ENCODE measurements at regions not wholly inside any gene's neighbourhood (a gene's known extent, or its start where the extent isn't known, plus 50 kb on each side); places are given as distances from the start of the nearest gene placed in this dataset.

DNA sequence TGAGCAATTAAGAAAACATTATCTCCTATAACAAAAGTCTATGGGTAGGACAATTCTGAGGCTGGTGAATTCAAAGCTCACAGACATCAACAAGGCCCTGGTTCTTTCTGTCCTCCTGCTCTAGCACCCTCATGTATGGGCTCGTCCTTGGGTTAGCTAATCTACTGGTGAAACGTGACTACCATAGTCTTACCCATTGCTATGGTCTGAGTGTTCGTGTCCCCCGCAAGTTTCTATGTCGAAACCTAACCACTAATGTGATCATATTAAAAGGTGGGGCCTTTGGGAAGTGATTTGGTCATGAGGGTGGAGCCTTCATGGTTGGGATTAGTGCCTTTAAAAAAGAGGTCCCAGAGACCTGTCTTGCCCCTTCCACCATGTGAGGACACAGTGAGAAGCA is 564.7 kb downstream of the TNS1 start:
- no peak for DNase-seq (ENCODE audit: low spot score)

DNA sequence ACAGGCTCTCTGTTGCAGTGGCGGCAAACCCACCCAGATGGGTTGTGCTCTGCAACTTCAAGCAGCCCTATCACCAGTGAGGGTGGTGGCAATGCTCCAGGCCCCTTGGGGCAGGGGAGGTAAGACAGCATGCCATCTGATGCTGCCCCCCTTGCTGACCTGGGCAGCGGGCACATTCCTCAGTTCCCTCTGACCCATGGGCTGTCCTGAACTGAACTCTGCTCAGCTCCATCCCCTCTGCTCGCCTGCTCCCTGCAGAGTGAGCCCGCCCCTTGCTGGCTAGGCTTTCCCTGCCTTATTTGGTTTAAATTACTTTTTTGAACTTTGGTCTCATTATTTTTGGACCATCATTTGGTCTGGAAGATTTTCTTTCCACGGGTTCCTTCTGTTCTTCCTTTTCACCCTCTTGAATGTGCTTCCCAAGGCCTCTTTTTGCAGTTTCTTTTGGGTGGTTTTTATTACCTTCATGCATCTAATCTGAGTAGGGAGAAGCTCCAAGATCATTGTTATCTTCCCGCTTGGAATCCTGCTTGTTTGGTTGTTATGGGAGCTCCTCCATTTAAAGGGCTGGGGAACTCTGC is 565.4 kb downstream of the TNS1 start:
- DNase-seq (ENCODE audit: low spot score): no peak

DNA sequence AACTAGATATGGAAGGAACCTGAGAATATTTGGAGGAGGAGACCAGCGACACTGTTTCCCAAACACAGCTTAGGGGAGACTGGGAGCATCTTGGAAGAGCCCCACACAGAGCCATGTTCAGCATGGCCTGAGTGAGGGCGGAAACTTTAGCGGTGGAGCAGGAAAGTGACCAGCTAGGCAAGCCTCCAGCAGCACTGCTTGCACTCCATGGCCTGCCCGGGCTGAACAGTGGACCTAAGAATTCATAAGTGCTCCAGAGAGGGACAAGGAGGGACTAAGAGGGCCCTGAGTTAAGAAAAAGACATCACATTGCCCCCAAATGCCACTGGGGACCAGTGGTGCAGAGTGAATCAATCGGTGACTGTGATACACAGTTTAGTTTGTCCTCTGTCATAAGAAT is 566.4 kb downstream of the TNS1 start:
- DNase-seq (ENCODE audit: low spot score): no peak

DNA sequence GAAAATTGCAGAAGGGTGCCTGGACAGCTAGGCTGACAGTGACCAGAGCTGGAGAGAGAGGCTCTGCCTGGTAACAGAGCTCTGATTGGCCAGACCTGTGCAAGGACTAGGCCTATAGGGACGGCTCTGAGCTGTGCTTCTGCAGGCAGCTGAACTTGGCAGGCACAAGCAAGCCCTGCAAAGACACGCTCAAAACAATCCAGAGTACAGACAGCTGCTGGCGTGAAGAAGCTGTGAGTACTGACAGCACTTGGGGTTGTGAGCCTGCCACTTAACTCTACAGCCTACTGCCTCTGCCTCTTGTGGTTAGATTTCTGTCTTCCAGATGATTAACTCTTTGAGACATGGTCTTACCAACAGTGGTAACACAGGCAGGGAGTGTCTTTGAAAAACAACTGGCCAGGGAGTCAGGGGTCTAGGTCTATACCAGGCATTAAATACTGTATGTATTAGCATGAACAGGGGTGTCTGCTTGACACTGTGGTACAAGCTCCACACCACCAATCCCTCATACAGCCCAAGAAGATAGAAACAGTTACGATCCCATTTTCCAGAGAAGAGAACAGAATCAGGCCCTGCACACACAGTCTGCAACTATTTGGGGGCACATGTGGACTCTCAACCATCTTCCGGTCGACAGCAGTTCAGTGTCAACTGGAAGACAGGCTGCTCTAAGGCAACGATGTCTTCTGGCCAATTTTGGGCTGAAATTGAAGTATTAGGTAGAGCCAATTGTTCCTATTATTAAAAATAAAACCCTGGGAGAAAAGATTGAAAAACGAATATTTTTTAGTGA is 568.4 kb downstream of the TNS1 start:
- DNase-seq (ENCODE audit: low spot score): peak; percentile 45

DNA sequence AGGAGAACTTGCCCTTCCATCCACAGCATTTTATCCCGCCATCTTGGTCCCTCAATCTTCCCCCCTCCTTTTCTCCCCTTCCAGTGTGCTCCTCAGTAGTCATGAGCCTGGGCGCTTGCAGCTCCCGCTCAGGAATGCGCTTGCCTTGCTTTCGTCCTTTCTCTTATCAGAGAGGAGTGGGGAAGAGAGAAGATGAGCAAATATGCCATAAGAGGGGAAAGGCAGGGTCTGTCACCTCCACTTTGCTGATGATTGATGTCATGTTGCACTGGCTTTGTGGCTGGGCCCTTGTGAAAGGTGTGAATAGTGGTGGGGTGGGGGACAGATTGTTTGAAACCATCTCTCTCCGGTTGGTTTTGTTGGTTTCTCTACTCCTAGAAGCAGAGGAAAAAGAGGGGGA is 569.3 kb downstream of the TNS1 start:
- DNase-seq (ENCODE audit: low spot score): no peak

DNA sequence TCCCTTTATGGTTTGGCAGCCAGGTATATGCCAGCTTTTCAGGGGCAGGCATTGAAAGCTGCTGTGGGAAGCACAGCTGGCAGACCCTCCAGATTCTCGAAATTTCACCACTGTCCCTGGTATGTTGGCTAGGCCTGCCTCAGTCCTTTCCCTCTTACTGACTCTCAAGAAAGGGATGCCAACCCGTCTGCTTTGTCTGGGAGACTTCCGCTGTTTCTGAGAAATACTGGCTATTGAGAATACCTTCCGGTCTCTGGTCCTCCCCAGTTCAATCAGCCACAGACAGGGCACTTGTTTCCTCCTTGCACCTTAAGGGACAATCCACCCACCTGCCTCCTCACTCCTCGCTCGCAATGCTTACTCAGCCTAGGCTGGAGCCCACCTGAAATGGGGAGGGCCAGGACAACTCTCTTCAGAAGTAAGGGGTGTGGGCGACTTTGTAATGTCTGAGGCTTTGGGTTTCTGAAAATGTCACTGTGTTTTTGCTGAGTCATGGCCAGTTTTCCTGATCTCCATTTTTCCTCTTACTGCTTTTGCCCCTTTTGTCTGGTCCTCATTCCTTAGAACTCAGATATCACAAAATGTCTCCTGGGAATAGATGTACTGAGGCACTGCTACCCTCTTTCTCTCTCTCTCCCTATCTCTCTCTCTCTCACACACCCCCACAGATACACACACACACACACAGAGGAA is 571.1 kb downstream of the TNS1 start:
- DNase-seq (ENCODE audit: low spot score): no peak

DNA sequence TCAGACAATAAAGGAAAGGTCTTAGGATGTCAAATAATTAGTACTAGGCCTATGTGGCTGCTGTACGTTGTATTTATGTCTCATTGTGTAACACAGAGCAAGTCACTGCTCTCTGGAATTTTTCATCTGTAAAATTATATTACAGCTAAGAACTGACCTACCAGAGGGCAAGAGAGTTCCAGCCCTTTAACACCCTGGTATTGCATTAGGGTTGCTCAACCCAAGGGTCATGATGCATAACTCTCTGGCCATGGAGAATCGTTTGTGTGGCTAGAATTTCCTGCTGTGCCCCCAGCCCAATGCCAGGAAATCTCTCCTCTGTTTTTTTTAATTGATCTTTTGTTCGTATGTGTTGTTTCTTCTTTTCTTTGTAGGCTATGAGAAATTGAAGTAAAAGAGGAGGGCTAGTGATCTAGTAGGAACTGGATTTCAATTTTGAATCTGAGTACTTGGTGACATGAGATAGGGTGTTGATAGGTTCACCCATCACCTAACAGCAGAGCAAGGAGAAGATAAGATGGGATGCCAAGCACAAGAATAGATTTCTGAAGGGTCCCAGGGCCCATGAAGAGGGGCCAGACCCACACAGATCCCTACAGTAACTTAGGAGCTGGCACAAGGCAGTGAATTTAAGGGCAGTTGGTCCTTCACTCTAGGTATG is 571.2 kb upstream of the TNP1 start:
- no peak for DNase-seq (ENCODE audit: low spot score)

DNA sequence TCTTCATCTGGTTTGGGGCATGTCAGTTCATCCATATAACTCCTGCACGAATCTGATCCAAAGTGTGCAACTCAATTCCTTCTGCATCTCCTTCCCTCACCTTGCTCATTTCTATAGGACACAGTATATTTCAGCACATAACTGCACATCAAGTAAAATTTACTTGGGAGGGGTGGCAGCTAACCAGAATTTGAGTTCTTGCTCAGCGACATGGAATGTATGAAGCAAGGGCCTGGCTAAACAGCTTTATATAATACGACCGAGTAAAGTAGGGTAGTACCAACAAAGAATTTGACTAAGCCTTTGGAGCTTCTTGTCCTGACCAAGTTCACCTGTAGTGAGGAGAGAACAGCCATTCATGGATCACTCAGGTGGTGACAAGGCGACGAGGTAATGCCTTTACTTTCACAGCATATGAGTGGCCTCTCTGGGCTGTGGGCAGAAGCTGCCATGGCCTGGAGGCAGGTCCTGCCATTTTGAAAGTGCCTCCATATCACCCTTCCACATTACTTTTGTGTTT is 570.2 kb upstream of the TNP1 start:
- DNase-seq (ENCODE audit: low spot score): no peak

DNA sequence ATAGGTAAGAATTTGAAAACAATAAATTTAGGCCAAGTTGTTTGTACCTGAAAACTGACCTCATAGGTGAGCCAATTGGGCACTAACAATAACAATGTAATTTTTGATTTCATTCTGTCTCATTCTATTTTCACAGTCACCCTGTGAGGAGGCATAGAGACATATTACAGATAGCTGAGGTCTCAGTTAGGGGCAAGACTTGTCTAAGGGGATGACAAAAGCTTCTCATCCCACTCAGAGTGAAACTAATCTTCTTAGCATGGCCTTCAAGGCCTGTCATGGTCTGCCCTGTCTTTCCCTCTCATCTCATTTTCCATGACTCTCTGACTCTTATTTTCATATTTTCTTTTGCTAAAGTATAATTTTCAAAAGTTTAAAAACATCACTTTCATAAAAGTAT is 562.0 kb upstream of the TNP1 start:
- DNase-seq (ENCODE audit: low spot score): no peak

DNA sequence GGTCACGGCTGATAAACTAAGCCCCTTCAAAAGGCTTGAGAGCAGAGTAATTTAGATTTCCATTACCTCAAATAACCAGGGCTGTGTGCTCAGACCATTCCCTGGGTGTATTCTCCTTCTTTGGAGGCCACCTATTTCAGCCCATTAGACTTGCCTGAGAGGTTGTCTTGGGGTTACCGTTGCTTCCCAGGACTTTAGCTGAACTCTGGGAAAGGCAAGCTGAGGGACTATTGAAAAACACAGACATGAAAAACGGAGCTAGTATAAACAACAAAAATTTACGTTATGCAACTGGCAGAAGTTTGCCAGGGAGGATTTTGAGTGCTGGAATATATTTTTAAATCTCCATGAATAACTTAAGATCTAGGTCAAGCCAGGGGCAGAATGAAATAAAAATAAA is 561.0 kb upstream of the TNP1 start:
- DNase-seq (ENCODE audit: low spot score): no peak

DNA sequence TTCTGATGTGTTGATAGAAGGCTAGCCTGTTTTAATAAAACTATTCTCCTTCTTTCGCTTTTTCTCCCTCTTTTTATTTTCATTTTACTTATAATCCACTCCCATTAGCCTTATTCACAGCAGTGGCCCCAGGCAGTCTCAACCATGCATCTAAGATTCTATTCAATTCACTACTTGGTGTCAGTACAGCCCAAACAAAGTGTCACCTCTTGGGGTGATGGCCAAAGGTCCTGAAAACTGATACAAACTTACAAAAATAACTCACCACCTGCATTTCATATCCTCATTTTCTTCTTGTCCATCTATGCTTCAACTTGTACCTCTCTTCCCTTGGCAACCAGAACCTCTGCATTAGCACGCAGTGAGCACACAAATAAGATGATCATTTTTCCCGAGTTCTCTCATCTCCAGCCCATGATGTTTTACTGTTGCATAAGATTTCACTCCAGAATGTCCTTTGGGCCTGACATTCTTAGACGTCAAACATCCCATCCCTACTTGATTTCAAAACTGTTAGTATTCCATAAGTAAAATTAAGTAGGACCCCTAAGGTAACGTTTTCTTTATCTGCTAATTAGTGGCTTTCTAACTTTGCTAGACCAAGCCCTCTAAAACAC is 559.3 kb upstream of the TNP1 start:
- DNase-seq (ENCODE audit: low spot score): no peak

DNA sequence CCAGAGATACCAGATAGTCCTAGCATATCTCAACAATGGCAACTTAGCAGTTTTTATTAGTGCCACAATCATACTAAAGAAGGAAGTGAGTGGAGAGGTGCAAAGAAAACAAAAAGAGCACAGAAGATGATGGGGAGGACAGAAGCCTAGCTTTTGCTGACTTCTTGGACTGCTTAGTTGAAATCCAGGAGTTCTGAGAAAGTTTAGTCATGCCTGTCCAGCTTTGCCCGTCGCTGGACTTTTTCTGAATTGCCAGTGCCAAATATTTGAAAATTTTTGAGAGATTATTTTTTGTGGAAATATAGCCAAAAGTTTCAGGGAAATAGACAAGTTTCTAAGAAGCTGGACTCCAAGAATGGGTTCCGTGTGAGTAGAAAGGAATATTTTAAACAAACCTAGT is 558.7 kb upstream of the TNP1 start:
- no peak for DNase-seq (ENCODE audit: low spot score)

DNA sequence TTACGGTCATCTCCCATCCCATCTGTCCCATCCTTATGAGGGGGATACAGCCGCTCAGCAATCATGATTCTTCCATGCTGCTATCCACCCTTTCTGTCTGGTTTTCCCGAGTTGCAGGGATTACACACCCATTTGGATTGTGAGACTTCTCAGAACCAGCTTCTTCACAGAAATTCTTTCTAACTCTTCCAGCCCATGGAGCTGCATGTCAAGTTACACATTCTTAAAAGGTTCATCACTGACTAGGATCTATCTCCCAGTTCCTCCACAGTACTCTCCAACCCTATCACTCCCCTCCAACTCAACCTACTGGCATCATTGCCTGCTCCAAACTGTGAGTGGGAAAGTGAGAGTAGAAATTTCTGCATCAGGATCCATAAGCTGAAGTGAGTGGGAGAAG is 558.2 kb upstream of the TNP1 start:
- no peak for DNase-seq (ENCODE audit: low spot score)

DNA sequence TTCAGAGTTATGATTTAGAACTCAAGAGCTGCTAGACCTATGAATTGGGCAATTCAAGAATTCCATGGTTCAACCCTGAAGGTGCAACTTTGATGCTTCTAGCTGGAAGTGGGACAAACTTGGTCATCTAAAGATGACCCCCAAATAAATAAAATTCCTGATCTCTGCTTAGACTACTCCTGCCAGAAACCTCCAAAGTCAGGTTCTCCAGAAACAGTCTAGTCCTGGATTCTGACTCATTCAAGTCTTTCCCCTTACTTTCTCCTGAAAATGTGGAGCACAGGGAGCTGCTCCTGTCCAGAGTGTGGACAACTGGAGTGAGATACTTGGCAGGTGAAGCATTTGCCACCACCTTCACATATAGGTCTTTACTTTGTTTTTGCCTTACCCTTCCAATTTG is 557.7 kb upstream of the TNP1 start:
- DNase-seq (ENCODE audit: low spot score): no peak

DNA sequence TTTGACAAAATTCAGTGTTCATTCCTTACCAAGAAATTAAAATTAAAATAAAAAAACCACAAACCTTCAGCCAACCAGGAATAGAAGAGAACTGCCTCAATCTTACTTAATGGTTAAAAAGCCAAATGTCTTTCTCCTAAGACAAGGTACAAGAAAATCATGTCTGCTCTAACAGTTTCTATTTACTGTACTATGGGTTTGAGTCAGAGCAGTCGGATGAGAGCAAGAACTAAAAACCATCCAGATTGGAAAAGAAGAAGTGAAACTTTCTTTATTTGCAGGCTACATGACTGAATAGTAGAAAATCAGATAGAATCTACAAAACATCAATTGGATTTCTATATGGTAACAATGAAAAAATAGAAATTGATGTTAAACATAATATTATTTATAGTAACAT is 555.5 kb upstream of the TNP1 start:
- no peak for DNase-seq (ENCODE audit: low spot score)

DNA sequence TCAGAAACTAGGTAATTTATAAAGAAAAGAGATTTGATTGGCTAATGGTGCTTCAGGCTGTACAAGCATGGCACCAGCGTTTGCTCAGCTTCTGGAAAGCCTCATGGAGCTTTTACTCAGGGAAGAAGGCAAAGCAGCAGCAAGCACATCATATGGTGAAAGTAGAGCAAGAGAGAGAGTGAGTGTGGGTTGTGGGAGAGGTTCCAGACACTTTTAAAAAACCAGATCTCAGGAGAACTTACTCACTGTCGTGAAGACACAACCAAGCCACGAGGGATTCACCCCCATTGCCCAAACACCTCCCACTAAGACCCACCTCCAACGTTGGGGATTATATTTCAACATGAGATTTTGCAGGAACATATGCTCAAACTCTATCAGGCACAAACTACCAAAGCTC is 554.6 kb upstream of the TNP1 start:
- DNase-seq (ENCODE audit: low spot score): no peak

DNA sequence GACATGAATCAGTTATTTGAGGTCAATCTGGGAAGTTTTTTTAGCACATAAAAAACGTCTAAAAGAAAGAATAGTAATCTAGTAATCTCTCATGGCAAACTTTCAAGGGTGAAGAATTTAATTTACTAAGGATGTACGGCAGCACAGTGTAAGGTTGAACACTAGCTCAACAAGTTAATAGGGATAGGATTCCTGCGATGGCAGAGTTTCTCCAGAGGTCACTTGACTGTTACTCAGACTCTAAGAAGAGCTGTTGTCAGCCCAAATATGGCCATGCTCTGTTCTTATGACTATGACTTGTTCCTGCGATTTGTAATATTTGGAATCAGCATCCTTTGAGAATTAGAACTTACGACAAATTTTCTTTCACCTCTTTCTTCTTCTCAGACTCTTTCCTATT is 553.3 kb upstream of the TNP1 start:
- DNase-seq (ENCODE audit: low spot score): no peak

DNA sequence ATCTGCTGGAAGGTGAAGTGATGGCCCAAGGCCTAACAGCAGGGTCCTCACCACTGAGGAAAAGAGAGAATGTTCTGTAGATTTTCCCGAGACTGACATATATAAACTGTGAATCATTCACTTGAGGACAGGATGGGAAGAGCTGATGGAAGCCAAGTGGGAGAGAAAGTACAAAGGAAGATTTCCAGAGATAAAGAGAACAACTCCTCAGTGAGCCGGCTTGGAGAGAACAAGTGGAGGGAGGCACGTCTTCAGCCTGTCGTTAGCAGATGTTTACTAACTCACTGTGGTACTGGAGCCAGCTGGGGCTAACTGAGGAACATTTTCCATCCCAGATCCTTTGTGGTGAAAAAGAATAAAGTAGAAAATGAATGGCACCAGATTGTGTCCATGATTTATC is 552.9 kb upstream of the TNP1 start:
- DNase-seq (ENCODE audit: low spot score): no peak

DNA sequence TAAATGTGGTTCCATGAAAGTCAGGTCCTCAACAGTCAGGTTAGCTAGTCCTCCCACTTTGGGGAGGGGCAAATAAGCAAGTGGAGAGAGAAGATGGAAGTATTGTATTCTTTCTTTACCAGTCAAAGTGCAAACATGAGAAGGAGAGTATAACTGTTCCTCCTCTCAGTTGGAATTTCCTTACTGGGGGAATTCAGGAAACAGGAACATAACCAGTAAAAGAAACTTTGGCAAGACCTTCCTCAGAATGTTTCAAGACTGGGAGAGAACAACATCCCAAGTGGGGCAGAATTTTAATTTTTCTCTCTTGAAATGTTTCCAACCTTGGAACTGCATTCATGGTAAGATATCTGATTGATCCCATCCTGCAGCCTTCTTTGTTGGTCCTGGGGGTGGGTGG is 552.4 kb upstream of the TNP1 start:
- no peak for DNase-seq (ENCODE audit: low spot score)

DNA sequence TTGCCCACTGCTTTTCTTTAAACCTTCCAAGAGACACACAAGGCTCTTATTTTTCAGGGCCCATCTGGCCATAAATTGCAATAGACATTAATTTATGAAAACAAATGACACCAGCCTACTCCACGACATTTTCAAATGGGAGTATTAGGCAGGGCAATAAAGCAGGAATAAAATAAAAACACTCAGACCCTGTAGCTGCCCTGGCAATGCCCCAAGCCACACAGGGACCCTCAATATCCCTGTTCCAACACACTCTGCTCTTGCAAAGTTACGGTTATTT is 550.8 kb upstream of the TNP1 start:
- no peak for DNase-seq (ENCODE audit: low spot score)

DNA sequence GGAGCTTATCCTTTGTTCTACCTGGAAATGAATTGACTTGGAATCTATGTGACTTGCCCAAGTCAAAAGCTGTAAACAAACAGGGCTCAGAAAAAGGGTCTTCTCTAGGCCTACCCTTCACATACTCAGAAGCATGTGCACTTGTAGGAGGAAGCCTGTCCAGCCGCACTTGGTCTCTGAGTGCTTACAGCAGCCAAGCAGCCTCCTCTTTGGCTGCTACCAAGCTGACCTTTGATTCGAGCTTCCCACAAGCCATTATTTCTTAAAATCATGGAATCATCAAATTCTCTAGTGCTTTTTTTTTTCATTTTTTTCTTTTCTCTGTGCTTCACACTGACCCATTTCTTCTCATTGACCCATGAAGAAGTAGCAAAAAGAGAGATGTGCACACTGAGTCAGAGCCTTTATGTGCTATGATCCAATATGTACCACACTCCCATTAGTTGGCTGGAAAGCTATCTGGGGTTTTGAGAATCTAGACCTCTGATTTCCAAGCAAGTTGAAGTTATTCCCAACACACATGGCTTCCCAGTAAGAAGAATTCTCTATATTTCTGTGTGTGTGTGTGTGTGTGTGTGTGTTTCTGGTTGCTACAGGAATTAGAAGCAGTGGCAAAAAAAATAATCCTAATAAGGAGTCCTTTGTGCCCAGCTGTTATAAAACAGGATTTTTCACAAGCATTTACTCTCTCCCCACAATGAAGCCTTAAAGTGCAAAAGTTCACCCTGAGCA is 550.3 kb upstream of the TNP1 start:
- DNase-seq (ENCODE audit: low spot score): no peak

DNA sequence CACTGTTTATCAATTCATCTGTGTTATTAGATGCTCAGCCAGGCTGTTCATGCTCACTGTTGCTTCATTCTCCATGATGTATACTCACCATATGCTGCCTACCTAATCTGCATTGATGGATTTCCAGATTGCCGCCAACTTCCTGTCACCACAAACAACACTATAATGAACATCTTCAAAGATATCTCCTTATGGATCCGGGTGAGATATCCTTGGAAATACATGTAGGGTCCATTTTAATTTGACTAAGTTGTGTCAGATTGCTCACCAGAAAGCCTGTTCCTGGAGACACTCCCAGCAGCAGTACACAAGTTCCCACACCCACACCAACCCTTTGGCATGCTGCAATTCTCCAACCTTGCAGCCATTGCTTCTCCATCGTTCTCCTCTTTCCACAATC is 547.5 kb upstream of the TNP1 start:
- DNase-seq (ENCODE audit: low spot score): no peak

Measured in kidney capillary endothelial cell (primary cell).